SU-DHL-6 (cell line): ENCODE measurements at regions not wholly inside any gene's neighbourhood (a gene's known extent, or its start where the extent isn't known, plus 50 kb on each side); places are given as distances from the start of the nearest gene placed in this dataset.

Experiments used
- H2AFZ ChIP-seq: fragments of 200-600 bp; sonication (generic); 2 replicates; pipeline ENCODE4 v1.6.1; 2014; ENCODE audit warnings: low read depth, mild to moderate bottlenecking, moderate library complexity, mixed read lengths, antibody characterized with exemption, low read length; ENCODE audit not compliant: severe bottlenecking
- H3F3A ChIP-seq: fragments of 200-600 bp; shearing (Covaris generic); 2 replicates; pipeline ENCODE4 v1.6.0; 2016; ENCODE audit warnings: antibody characterized with exemption, mild to moderate bottlenecking; ENCODE audit not compliant: insufficient read depth
- H3K27ac ChIP-seq: fragments of 200-600 bp; sonication (generic); 2 replicates; pipeline ENCODE4 v1.5.1; 2016; ENCODE audit warnings: low read depth, mild to moderate bottlenecking, low read length, moderate library complexity, mixed read lengths
- H3K27me3 ChIP-seq: fragments of 200-600 bp; sonication (generic), shearing (Covaris generic); 2 replicates; pipeline ENCODE4 v1.6.0; 2014; ENCODE audit warnings: mild to moderate bottlenecking, low read length
- H3K36me3 ChIP-seq: fragments of 200-600 bp; sonication (generic); 2 replicates; pipeline ENCODE4 v1.6.1; 2014; ENCODE audit warnings: mild to moderate bottlenecking, low read length, mixed read lengths
- H3K4me2 ChIP-seq: fragments of 300-600, 200-600 bp; shearing (Covaris generic), sonication (generic); 2 replicates; pipeline ENCODE4 v1.6.0; 2014; ENCODE audit warnings: low read length, low read depth, mild to moderate bottlenecking; ENCODE audit not compliant: poor library complexity, severe bottlenecking
- H3K4me3 ChIP-seq: fragments of 200-600 bp; sonication (generic); 2 replicates; pipeline ENCODE4 v1.5.1; 2014; ENCODE audit warnings: antibody characterized with exemption, low read length, mild to moderate bottlenecking, mixed read lengths; ENCODE audit not compliant: insufficient read depth, poor library complexity, severe bottlenecking
- H3K79me2 ChIP-seq: fragments of 200-600 bp; sonication (generic); 2 replicates; pipeline ENCODE4 v1.6.1; 2014; ENCODE audit warnings: mild to moderate bottlenecking, low read length, moderate library complexity; ENCODE audit not compliant: insufficient read depth
- H3K9ac ChIP-seq: fragments of 200-600 bp; sonication (generic); 2 replicates; pipeline ENCODE4 v1.7.0; 2014; ENCODE audit warnings: mild to moderate bottlenecking, low read length
- H3K9me2 ChIP-seq: fragments of 200-600 bp; sonication (generic); replicated peaks from 2 replicates; pipeline ENCODE4 v1.6.1; 2014; ENCODE audit warnings: low read length; ENCODE audit not compliant: insufficient read depth
- H3K9me3 ChIP-seq: fragments of 200-600 bp; sonication (generic); 2 replicates; pipeline ENCODE4 v1.6.1; 2014; ENCODE audit warnings: low read length, mixed read lengths; ENCODE audit not compliant: insufficient read depth
- H4K20me1 ChIP-seq: fragments of 200-600 bp; sonication (generic); 2 replicates; pipeline ENCODE4 v1.6.1; 2014; ENCODE audit warnings: low read depth, mild to moderate bottlenecking, antibody characterized with exemption, low read length, moderate library complexity, mixed read lengths
- CTCF ChIP-seq: fragments of 200-600 bp; sonication (generic); IDR thresholded peaks from one replicate; pipeline ENCODE4 v1.5.1; 2017; ENCODE audit warnings: antibody characterized with exemption, mild to moderate bottlenecking, low read length, moderate library complexity; ENCODE audit not compliant: insufficient read depth, poor library complexity, severe bottlenecking
- EZH2phosphoT487 ChIP-seq: fragments of 200-600 bp; sonication (generic), shearing (Covaris generic); conservative IDR thresholded peaks from 2 replicates; pipeline ENCODE4 v1.6.1; 2018; ENCODE audit warnings: mild to moderate bottlenecking, antibody characterized with exemption, low read length, moderate library complexity, mixed read lengths

GRCh38 chr13:55229906-55230569, 1910.7 kb upstream of the PRR20A start:
- H3K9me2 ChIP-seq: no peaks in the 10 kb centered on the region
- H3F3A ChIP-seq: no peaks in the 10 kb centered on the region
- H2AFZ ChIP-seq: no peak overlapping the region
- H3K9ac ChIP-seq: no peak overlapping the region
- H4K20me1 ChIP-seq: no peaks in the 10 kb centered on the region
- H3K27ac ChIP-seq: no peak overlapping the region
- no peak for TF ChIP-seq EZH2phosphoT487
- TF ChIP-seq CTCF: no peak
- no peaks in the 10 kb centered on the region for H3K27me3 ChIP-seq
- peaks cover 6% of the 10 kb centered on the region; the same call in 1 of the 2 replicates for H3K9me3 ChIP-seq
- H3K36me3 ChIP-seq: no peaks in the 10 kb centered on the region; the same call in 1 of the 2 replicates
- H3K4me2 ChIP-seq: no peak overlapping the region
- H3K4me3 ChIP-seq: no peak overlapping the region
- no peaks in the 10 kb centered on the region for H3K79me2 ChIP-seq

GRCh38 chr13:55230570-55230908, 1910.2 kb upstream of the PRR20A start:
- no peak overlapping the region for H3K4me2 ChIP-seq
- H3K4me3 ChIP-seq: no peak overlapping the region
- TF ChIP-seq EZH2phosphoT487: no peak

GRCh38 chr13:55234311-55234710, 1906.4 kb upstream of the PRR20A start:
- Histone ChIP-seq H3K27ac (no peak overlapping the region), H4K20me1 (no peaks in the 10 kb centered on the region), H3K4me3 (no peak overlapping the region), H3F3A (no peaks in the 10 kb centered on the region), H3K9me2 (no peaks in the 10 kb centered on the region), H3K36me3 (no peaks in the 10 kb centered on the region; the same call in 1 of the 2 replicates), H3K9me3 (peaks cover 9% of the 10 kb centered on the region; the same call in 1 of the 2 replicates), H3K9ac (no peak overlapping the region), H3K4me2 (no peak overlapping the region), H2AFZ (no peak overlapping the region), H3K27me3 (no peaks in the 10 kb centered on the region), H3K79me2 (no peaks in the 10 kb centered on the region)
- TF ChIP-seq EZH2phosphoT487 (no peak), CTCF (no peak)

More at GRCh38 chr13:55230570-55230908, 1910.2 kb upstream of the PRR20A start:
- H3K79me2 ChIP-seq: no peaks in the 10 kb centered on the region
- H3K9ac ChIP-seq: no peak overlapping the region
- no peaks in the 10 kb centered on the region for H3F3A ChIP-seq
- no peaks in the 10 kb centered on the region; the same call in 1 of the 2 replicates for H3K36me3 ChIP-seq
- no peaks in the 10 kb centered on the region for H4K20me1 ChIP-seq
- no peaks in the 10 kb centered on the region for H3K9me2 ChIP-seq
- H3K9me3 ChIP-seq: peaks cover 4% of the 10 kb centered on the region; the same call in 1 of the 2 replicates
- H2AFZ ChIP-seq: no peak overlapping the region
- H3K27ac ChIP-seq: no peak overlapping the region
- no peaks in the 10 kb centered on the region for H3K27me3 ChIP-seq

GRCh38 chr13:55245005-55245644, 1895.6 kb upstream of the PRR20A start:
- Histone ChIP-seq H3K79me2 (no peaks in the 10 kb centered on the region), H2AFZ (no peak overlapping the region), H3K27me3 (no peaks in the 10 kb centered on the region), H4K20me1 (no peaks in the 10 kb centered on the region), H3K4me2 (no peak overlapping the region), H3K9me2 (no peaks in the 10 kb centered on the region), H3K9me3 (no peaks in the 10 kb centered on the region), H3K4me3 (no peak overlapping the region), H3K9ac (no peak overlapping the region), H3F3A (no peaks in the 10 kb centered on the region), H3K36me3 (no peaks in the 10 kb centered on the region), H3K27ac (no peak overlapping the region)
- TF ChIP-seq CTCF (no peak), EZH2phosphoT487 (no peak)
